ENCODE measurements at regions not wholly inside any gene's neighbourhood (a gene's known extent, or its start where the extent isn't known, plus 50 kb on each side); places are given as distances from the start of the nearest gene placed in this dataset.

- no peak for TF ChIP-seq EZH2 (IDR thresholded peaks at IDR 0.05; ENCODE audit: borderline replicate concordance)
- TF ChIP-seq, protein P1, sequence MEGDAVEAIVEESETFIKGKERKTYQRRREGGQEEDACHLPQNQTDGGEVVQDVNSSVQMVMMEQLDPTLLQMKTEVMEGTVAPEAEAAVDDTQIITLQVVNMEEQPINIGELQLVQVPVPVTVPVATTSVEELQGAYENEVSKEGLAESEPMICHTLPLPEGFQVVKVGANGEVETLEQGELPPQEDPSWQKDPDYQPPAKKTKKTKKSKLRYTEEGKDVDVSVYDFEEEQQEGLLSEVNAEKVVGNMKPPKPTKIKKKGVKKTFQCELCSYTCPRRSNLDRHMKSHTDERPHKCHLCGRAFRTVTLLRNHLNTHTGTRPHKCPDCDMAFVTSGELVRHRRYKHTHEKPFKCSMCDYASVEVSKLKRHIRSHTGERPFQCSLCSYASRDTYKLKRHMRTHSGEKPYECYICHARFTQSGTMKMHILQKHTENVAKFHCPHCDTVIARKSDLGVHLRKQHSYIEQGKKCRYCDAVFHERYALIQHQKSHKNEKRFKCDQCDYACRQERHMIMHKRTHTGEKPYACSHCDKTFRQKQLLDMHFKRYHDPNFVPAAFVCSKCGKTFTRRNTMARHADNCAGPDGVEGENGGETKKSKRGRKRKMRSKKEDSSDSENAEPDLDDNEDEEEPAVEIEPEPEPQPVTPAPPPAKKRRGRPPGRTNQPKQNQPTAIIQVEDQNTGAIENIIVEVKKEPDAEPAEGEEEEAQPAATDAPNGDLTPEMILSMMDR (IDR thresholded peaks at IDR 0.05; ENCODE audit: poor library complexity): no peak
Measured at GRCh38 chr1:63135174-63135512, 187.2 kb upstream of the FOXD3 start.
